GM12864 (cell line): ENCODE measurements at regions not wholly inside any gene's neighbourhood (a gene's known extent, or its start where the extent isn't known, plus 50 kb on each side); places are given as distances from the start of the nearest gene placed in this dataset.

Source experiments
- DNase-seq: peaks from one replicate; pipeline ENCODE4 v3.0.0-alpha.2; 2011; ENCODE audit warnings: low read depth
- H3K4me3 ChIP-seq: 2 replicates; pipeline ENCODE4 v1.5.1; 2011; ENCODE audit warnings: mild to moderate bottlenecking, low read depth, low read length, control low read depth
- CTCF ChIP-seq: IDR thresholded peaks from 2 replicates; pipeline ENCODE4 v1.5.1; 2011; ENCODE audit warnings: low read depth, mild to moderate bottlenecking, moderate library complexity, low read length, control low read depth, inconsistent platforms; ENCODE audit errors: missing control alignments

DNA sequence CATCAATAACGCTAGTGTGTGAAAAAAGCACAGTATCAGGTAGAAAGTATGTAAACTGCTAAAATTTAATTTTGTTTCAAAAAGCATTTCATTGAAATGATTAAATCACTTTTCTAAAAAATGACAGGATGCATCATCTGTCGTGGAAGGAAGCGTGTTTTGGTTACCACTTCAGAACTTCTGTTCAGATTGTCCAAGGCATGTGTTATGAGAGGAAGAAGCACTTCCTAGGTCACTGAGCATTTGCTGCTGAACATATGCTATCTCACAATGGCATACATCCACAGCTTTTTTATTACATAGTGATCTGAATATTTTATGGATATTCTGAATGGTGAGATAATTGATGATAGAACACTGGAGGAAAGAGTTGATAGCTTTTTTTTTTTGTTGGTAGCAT, 737.5 kb downstream of the SATB2 start:
- H3K4me3 ChIP-seq, result no peak overlapping the region
- no peak for DNase-seq
- no peak for TF ChIP-seq CTCF

DNA sequence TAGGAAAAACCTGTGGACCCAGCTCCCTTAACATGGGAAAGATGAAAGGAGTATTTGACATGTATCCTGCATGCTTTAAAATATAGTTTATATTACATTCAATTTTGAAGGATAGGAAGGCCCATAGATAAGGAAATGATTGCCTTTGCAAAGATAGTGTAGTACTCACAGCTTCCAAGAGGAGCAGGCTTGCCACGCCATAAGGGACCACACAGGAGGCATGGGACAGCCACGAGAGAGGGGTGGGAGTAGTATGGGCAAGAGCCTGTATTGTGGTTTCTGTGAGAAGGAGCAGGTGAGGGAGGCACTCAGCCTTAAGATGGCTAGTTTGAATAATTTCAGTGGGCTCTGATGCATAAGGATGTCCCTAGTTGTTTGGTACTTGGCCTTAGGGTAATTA, 740.3 kb downstream of the SATB2 start:
- no peak for DNase-seq
- no peak overlapping the region for H3K4me3 ChIP-seq
- no peak for TF ChIP-seq CTCF

- no peak for TF ChIP-seq CTCF
- DNase-seq, result no peak
- H3K4me3 ChIP-seq, result no peak overlapping the region
Observed at GRCh38 chr2:198715302-198715835, 742.4 kb downstream of the SATB2 start.

DNA sequence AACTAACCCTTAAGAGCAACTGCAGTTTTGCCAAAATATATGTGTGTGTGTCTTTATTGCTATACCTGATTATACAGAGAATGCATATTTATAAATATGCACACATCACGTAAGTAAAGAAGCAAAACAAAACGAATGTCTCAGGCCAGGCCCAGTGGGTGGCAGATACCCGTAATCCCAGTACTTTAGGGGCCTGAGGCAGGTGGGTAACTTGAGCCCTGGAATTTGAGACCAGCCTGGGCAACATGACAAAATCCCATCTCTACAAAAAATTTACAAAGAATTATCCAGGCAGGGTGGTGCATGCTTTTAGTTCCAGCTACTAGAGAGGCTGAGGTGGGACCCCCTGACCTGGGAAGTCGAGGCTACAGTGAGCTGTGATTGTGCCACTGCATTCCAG, 745.3 kb downstream of the SATB2 start:
- H3K4me3 ChIP-seq, result no peak overlapping the region
- no peak for TF ChIP-seq CTCF
- DNase-seq, result no peak

- no peak for TF ChIP-seq CTCF
- no peak overlapping the region for H3K4me3 ChIP-seq
- no peak for DNase-seq
Observed at GRCh38 chr2:198711484-198711883, 746.3 kb downstream of the SATB2 start.

DNA sequence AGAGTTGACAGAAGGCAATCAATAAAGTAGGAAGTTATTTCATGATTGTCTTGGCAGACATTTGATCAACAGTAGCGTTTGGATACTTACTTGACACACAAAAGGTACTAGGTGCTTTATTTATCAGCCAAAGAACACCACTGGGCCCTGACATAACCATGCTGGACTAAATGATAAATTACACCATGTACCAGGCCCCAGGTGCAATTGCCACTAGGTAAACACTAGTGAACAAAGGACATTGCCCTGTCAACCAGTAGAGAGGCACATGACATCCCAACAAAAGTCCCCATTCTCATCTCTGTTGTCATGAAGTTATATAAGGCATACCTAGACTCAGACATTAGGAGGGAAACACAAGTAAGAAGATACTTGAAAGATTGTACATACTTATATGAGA, 747.2 kb downstream of the SATB2 start:
- no peak overlapping the region for H3K4me3 ChIP-seq
- no peak for DNase-seq

More for the DNA sequence above, 747.2 kb downstream of the SATB2 start:
- TF ChIP-seq CTCF, result no peak
